WTC11 (cell line): ENCODE measurements at regions not wholly inside any gene's neighbourhood (a gene's known extent, or its start where the extent isn't known, plus 50 kb on each side); places are given as distances from the start of the nearest gene placed in this dataset.

ENCODE experiments used
- ATAC-seq: fragments of 200-7000 bp; cut with Tn5 transposase; 2 replicates; pipeline ENCODE4 v1.10.0; 2021; ENCODE audit warnings: mild to moderate bottlenecking, moderate library complexity
- CTCF ChIA-PET: fragments of 300-600 bp; sonication (Branson Sonifier 250); formaldehyde crosslinking; loops from one replicate; lab custom pipeline; 2021; ENCODE audit warnings: antibody characterized with exemption; lab: Charles Lee
- POLR2A ChIA-PET: fragments of 350-600 bp; sonication (Branson Sonifier 250); formaldehyde crosslinking; loops from one replicate; lab custom pipeline; 2021; ENCODE audit warnings: antibody characterized with exemption; lab: Charles Lee
- DNase-seq: peaks from one replicate; pipeline ENCODE4 v3.0.0; 2021; ENCODE audit warnings: low spot score
- H3K27ac Mint-ChIP-seq: 2 replicates; pipeline ENCODE4 v1.8.0; 2021; ENCODE audit warnings: mixed read lengths
- H3K27me3 Mint-ChIP-seq: 2 replicates; pipeline ENCODE4 v1.8.0; 2021; ENCODE audit warnings: low read depth, mild to moderate bottlenecking, moderate library complexity, mixed read lengths
- H3K36me3 Mint-ChIP-seq: 2 replicates; pipeline ENCODE4 v1.8.0; 2021; ENCODE audit warnings: mixed read lengths
- H3K4me1 Mint-ChIP-seq: 2 replicates; pipeline ENCODE4 v1.8.0; 2022; ENCODE audit warnings: mixed read lengths
- H3K4me3 Mint-ChIP-seq: 2 replicates; pipeline ENCODE4 v1.8.0; 2021; ENCODE audit warnings: mild to moderate bottlenecking, moderate library complexity, mixed read lengths
- H3K9me3 Mint-ChIP-seq: 2 replicates; pipeline ENCODE4 v1.8.0; 2021; ENCODE audit warnings: mixed read lengths
- AFF4 ChIP-seq: sonication (generic); formaldehyde crosslinking; IDR thresholded peaks from 2 replicates; pipeline ENCODE4 v1.8.1; 2023; ENCODE audit warnings: mild to moderate bottlenecking, missing genetic modification reagents, borderline replicate concordance
- ARID4B ChIP-seq: sonication (generic); formaldehyde crosslinking; IDR thresholded peaks from 2 replicates; pipeline ENCODE4 v1.8.0; 2023; ENCODE audit warnings: missing genetic modification reagents, mild to moderate bottlenecking, borderline replicate concordance
- E2F4 ChIP-seq: sonication (generic); formaldehyde crosslinking; IDR thresholded peaks from 2 replicates; pipeline ENCODE4 v1.8.1; 2022; ENCODE audit warnings: low read depth, mild to moderate bottlenecking, moderate library complexity, missing genetic modification reagents, borderline replicate concordance
- GABPB1 ChIP-seq: sonication (generic); formaldehyde crosslinking; IDR thresholded peaks from 2 replicates; pipeline ENCODE4 v1.8.1; 2023; ENCODE audit warnings: mild to moderate bottlenecking, missing genetic modification reagents
- GTF2I ChIP-seq: fragments of 250-450 bp; sonication (Bioruptor Pico); conservative IDR thresholded peaks from 2 replicates; pipeline ENCODE4 v1.4.0; 2021; ENCODE audit warnings: mild to moderate bottlenecking
- SP1 ChIP-seq: sonication (generic); formaldehyde crosslinking; conservative IDR thresholded peaks from 2 replicates; pipeline ENCODE4 v1.8.1; 2022; ENCODE audit warnings: missing genetic modification reagents
- TEAD4 ChIP-seq: sonication (generic); formaldehyde crosslinking; IDR thresholded peaks from 2 replicates; pipeline ENCODE4 v1.8.0; 2022; ENCODE audit warnings: mild to moderate bottlenecking, missing genetic modification reagents
- ZBTB43 ChIP-seq: sonication (generic); formaldehyde crosslinking; IDR thresholded peaks from 2 replicates; pipeline ENCODE4 v1.8.1; 2023; ENCODE audit warnings: mild to moderate bottlenecking, missing genetic modification reagents
- ZNF232 ChIP-seq: sonication (generic); formaldehyde crosslinking; IDR thresholded peaks from 2 replicates; pipeline ENCODE4 v1.8.0; 2022; ENCODE audit warnings: mild to moderate bottlenecking, missing genetic modification reagents
- ZNF317 ChIP-seq: sonication (generic); formaldehyde crosslinking; IDR thresholded peaks from 2 replicates; pipeline ENCODE4 v1.8.1; 2023; ENCODE audit warnings: low read depth, mild to moderate bottlenecking, moderate library complexity, missing genetic modification reagents, borderline replicate concordance

- ChIA-PET POLR2A (no interaction called here), CTCF (no interaction called here)
- no peak for DNase-seq
- no peaks in the 10 kb centered on the region for H3K4me1 Mint-ChIP-seq
- H3K36me3 Mint-ChIP-seq: no peaks in the 10 kb centered on the region
- no peaks in the 10 kb centered on the region for H3K27me3 Mint-ChIP-seq
- H3K9me3 Mint-ChIP-seq: peaks cover 3% of the 10 kb centered on the region; the same call in 1 of the 2 replicates
- no peak overlapping the region for H3K4me3 Mint-ChIP-seq
- TF ChIP-seq ARID4B: no peak
- no peak for TF ChIP-seq GABPB1 (CRISPR knock-in tag)
- no peak for TF ChIP-seq E2F4 (CRISPR knock-in tag)
- no peak for TF ChIP-seq ZNF317 (CRISPR knock-in tag)
- no peak for TF ChIP-seq AFF4 (CRISPR knock-in tag)
- no peak for TF ChIP-seq ZNF232 (CRISPR knock-in tag)
- TF ChIP-seq TEAD4 (CRISPR knock-in tag): no peak
- no peak for TF ChIP-seq GTF2I (CRISPR knock-in tag)
- H3K27ac Mint-ChIP-seq: no peak overlapping the region
- no peak for ATAC-seq
These were observed 309.8 kb downstream of the LMO7 start for GRCh38 chr13:75945841-75946482.

GRCh38 chr13:75938811-75939560 is 302.9 kb downstream of the LMO7 start:
- TF ChIP-seq SP1 (CRISPR knock-in tag): no peak
- TF ChIP-seq ZBTB43: no peak
- TF ChIP-seq, all 79 proteins: peak for 0
- no peaks in the 10 kb centered on the region for H3K27me3 Mint-ChIP-seq
- CTCF ChIA-PET: interaction anchor here (1.5 kb wide), 1 partner anchor 62 kb away, joined by 3 read pairs; no protein-coding TSS in a partner anchor
- DNase-seq (no peak), ATAC-seq (no peak)
- POLR2A ChIA-PET: no interaction called here
- H3K9me3 Mint-ChIP-seq: peaks cover 3% of the 10 kb centered on the region; the same call in 1 of the 2 replicates
- H3K4me1 Mint-ChIP-seq: peaks cover 3% of the 10 kb centered on the region
- H3K4me3 Mint-ChIP-seq: no peak overlapping the region
- no peaks in the 10 kb centered on the region for H3K36me3 Mint-ChIP-seq
- H3K27ac Mint-ChIP-seq: no peak overlapping the region
